H9 (cell line): ENCODE measurements at regions not wholly inside any gene's neighbourhood (a gene's known extent, or its start where the extent isn't known, plus 50 kb on each side); places are given as distances from the start of the nearest gene placed in this dataset.
A peak's percentile ranks its signal among the peaks of the same experiment; 100 is the strongest.
"Not testable (repeated sequence)": the region's sequence is repeated elsewhere in the genome, so short reads cannot be mapped to it uniquely, and the experiment has no call there.

Experiments
- DNase-seq: peaks from one replicate; pipeline ENCODE4 v3.0.0-alpha.2; 2017
- H2AFZ ChIP-seq: one replicate; pipeline ENCODE4 v1.6.1; 2013; ENCODE audit warnings: mild to moderate bottlenecking, low read length, control low read depth, moderate library complexity
- H2AK5ac ChIP-seq: 2 replicates; pipeline ENCODE4 v1.6.1; 2013; ENCODE audit warnings: low read length, control low read depth, mixed read lengths; ENCODE audit not compliant: insufficient read length
- H2BK120ac ChIP-seq: one replicate; pipeline ENCODE4 v1.6.1; 2013; ENCODE audit warnings: low read depth, mild to moderate bottlenecking, low read length, control low read depth, inconsistent platforms; ENCODE audit not compliant: poor library complexity, severe bottlenecking
- H2BK12ac ChIP-seq: 2 replicates; pipeline ENCODE4 v1.6.1; 2013; ENCODE audit warnings: low read length, control low read depth, mixed read lengths, low read depth; ENCODE audit not compliant: insufficient read length
- H2BK15ac ChIP-seq: 2 replicates; pipeline ENCODE4 v1.6.1; 2013; ENCODE audit warnings: low read depth, low read length, control low read depth
- H2BK20ac ChIP-seq: one replicate; pipeline ENCODE4 v1.6.1; 2013; ENCODE audit warnings: low read depth, mild to moderate bottlenecking, low read length, control low read depth, inconsistent platforms; ENCODE audit not compliant: poor library complexity, severe bottlenecking
- H2BK5ac ChIP-seq: 2 replicates; pipeline ENCODE4 v1.6.1; 2013; ENCODE audit warnings: low read length, control low read depth, mixed read lengths; ENCODE audit not compliant: insufficient read length
- H3K14ac ChIP-seq: 2 replicates; pipeline ENCODE4 v1.6.1; 2013; ENCODE audit warnings: low read length, control low read depth; ENCODE audit not compliant: insufficient read depth
- H3K18ac ChIP-seq: 2 replicates; pipeline ENCODE4 v1.6.1; 2013; ENCODE audit warnings: low read depth, mild to moderate bottlenecking, mixed read lengths, low read length, control low read depth; ENCODE audit not compliant: insufficient read length
- H3K23ac ChIP-seq: 2 replicates; pipeline ENCODE4 v1.6.1; 2013; ENCODE audit warnings: low read length, control low read depth, mixed read lengths, low read depth; ENCODE audit not compliant: insufficient read length
- H3K23me2 ChIP-seq: 2 replicates; pipeline ENCODE4 v1.6.1; 2013; ENCODE audit warnings: low read depth, mild to moderate bottlenecking, mixed read lengths, low read length, control low read depth; ENCODE audit not compliant: insufficient read length, poor library complexity, severe bottlenecking
- H3K27ac ChIP-seq: 2 replicates; pipeline ENCODE4 v1.5.1; 2013; ENCODE audit warnings: low read length, control low read depth, mixed read lengths, low read depth; ENCODE audit not compliant: insufficient read length
- H3K27me3 ChIP-seq: 2 replicates; pipeline ENCODE4 v1.6.1; 2013; ENCODE audit warnings: low read length, control low read depth, inconsistent platforms; ENCODE audit not compliant: insufficient read depth
- H3K4ac ChIP-seq: 2 replicates; pipeline ENCODE4 v1.6.1; 2013; ENCODE audit warnings: low read depth, mild to moderate bottlenecking, control low read depth, inconsistent platforms, low read length, moderate library complexity
- H3K4me1 ChIP-seq: 2 replicates; pipeline ENCODE4 v1.6.1; 2013; ENCODE audit warnings: low read length, control low read depth, inconsistent platforms; ENCODE audit not compliant: insufficient read depth
- H3K4me2 ChIP-seq: 2 replicates; pipeline ENCODE4 v1.6.1; 2013; ENCODE audit warnings: low read length, control low read depth, mixed read lengths; ENCODE audit not compliant: insufficient read length, insufficient read depth
- H3K56ac ChIP-seq: 2 replicates; pipeline ENCODE4 v1.6.1; 2013; ENCODE audit warnings: low read depth, mild to moderate bottlenecking, mixed read lengths, low read length, control low read depth; ENCODE audit not compliant: insufficient read length
- H3K79me1 ChIP-seq: 2 replicates; pipeline ENCODE4 v1.6.1; 2013; ENCODE audit warnings: low read depth, mild to moderate bottlenecking, moderate library complexity, low read length, control low read depth, inconsistent platforms; ENCODE audit not compliant: insufficient read depth, poor library complexity, severe bottlenecking
- H3K79me2 ChIP-seq: 2 replicates; pipeline ENCODE4 v1.6.1; 2013; ENCODE audit warnings: low read length, control low read depth, inconsistent platforms; ENCODE audit not compliant: insufficient read depth
- H3K9ac ChIP-seq: 2 replicates; pipeline ENCODE4 v1.6.1; 2013; ENCODE audit warnings: low read length, control low read depth, mixed read lengths; ENCODE audit not compliant: insufficient read length; ENCODE audit errors: extremely low read depth
- H3K9me3 ChIP-seq: one replicate; pipeline ENCODE4 v1.6.1; 2013; ENCODE audit warnings: low read depth, low read length, inconsistent platforms; ENCODE audit not compliant: control insufficient read depth
- H3T11ph ChIP-seq: one replicate; pipeline ENCODE4 v1.6.1; 2013; ENCODE audit warnings: mild to moderate bottlenecking, low read length, control low read depth, inconsistent platforms
- H4K20me1 ChIP-seq: one replicate; pipeline ENCODE4 v1.6.1; 2013; ENCODE audit not compliant: control insufficient read depth, insufficient read length, insufficient read depth
- H4K5ac ChIP-seq: 2 replicates; pipeline ENCODE4 v1.6.1; 2013; ENCODE audit warnings: low read depth, mild to moderate bottlenecking, mixed read lengths, low read length, control low read depth; ENCODE audit not compliant: insufficient read length
- H4K8ac ChIP-seq: replicated peaks from 2 replicates; pipeline ENCODE4 v1.6.1; 2013; ENCODE audit warnings: low read length, control low read depth, mixed read lengths, low read depth; ENCODE audit not compliant: insufficient read length
- H4K91ac ChIP-seq: 2 replicates; pipeline ENCODE4 v1.6.1; 2013; ENCODE audit warnings: low read depth, mild to moderate bottlenecking, moderate library complexity, mixed read lengths, low read length, control low read depth; ENCODE audit not compliant: insufficient read length
- H3K27ac Mint-ChIP-seq, 3 experiments: 2 replicates in 2 of 3; 3 replicates in 1 of 3; pipeline ENCODE4 v1.8.0; 2020 to 2021; ENCODE audit warnings: mixed read lengths in 3 of 3, mild to moderate bottlenecking in 1 of 3, moderate library complexity in 1 of 3
- H3K27me3 Mint-ChIP-seq: 2 replicates; pipeline ENCODE4 v1.8.0; 2021; ENCODE audit warnings: low read depth, mild to moderate bottlenecking, moderate library complexity, mixed read lengths
- H3K36me3 Mint-ChIP-seq, 3 experiments: 2 replicates in 2 of 3; 3 replicates in 1 of 3; pipeline ENCODE4 v1.8.0; 2020 to 2021; ENCODE audit warnings: low read depth in 3 of 3, mixed read lengths in 3 of 3; ENCODE audit not compliant: insufficient read depth in 1 of 3
- H3K4me1 Mint-ChIP-seq, 2 experiments: 2 replicates each; pipeline ENCODE4 v1.8.0; 2020; ENCODE audit warnings: mixed read lengths in 2 of 2
- H3K4me3 Mint-ChIP-seq, 2 experiments: 2 replicates in 1 of 2; 3 replicates in 1 of 2; pipeline ENCODE4 v1.8.0; 2020 to 2021; ENCODE audit warnings: mild to moderate bottlenecking in 2 of 2, mixed read lengths in 2 of 2, moderate library complexity in 1 of 2
- H3K9me3 Mint-ChIP-seq, 2 experiments: 2 replicates in 1 of 2; 3 replicates in 1 of 2; pipeline ENCODE4 v1.8.0; 2020; ENCODE audit warnings: mild to moderate bottlenecking in 2 of 2, mixed read lengths in 2 of 2, moderate library complexity in 1 of 2
- WGBS: extraction: QIAGEN DNeasy Blood & Tissue Kit; methylation state at CpG from one replicate; pipeline ENCODE4 v1.1.7; 2013; ENCODE audit warnings: missing lambda C conversion rate, low lambda C conversion rate, mixed read lengths; ENCODE audit not compliant: insufficient read length; ENCODE audit errors: extremely low coverage; 5-methylcytosine and 5-hydroxymethylcytosine counted together

GRCh38 chr16:29334776-29335548, 71.5 kb downstream of the NPIPB11 start:
- not testable (repeated sequence) for H2BK20ac ChIP-seq, H3K4me2 ChIP-seq, H3K27ac ChIP-seq, H3K9ac ChIP-seq, H3K79me1 ChIP-seq, H3K4me3 Mint-ChIP-seq, H3K18ac ChIP-seq, H2AFZ ChIP-seq, H3K4me1 ChIP-seq, H3K36me3 Mint-ChIP-seq, H4K91ac ChIP-seq, H3K4ac ChIP-seq, H2AK5ac ChIP-seq, H2BK12ac ChIP-seq, H3K79me2 ChIP-seq, H3K14ac ChIP-seq, H3K27me3 ChIP-seq, H3K4me1 Mint-ChIP-seq, H3K9me3 ChIP-seq, H3K56ac ChIP-seq, DNase-seq, H2BK15ac ChIP-seq, H2BK5ac ChIP-seq, H2BK120ac ChIP-seq, H3K23ac ChIP-seq, H4K20me1 ChIP-seq, H3K27ac Mint-ChIP-seq, H3T11ph ChIP-seq, H3K9me3 Mint-ChIP-seq, H4K5ac ChIP-seq, H3K27me3 Mint-ChIP-seq, H4K8ac ChIP-seq, H3K23me2 ChIP-seq
- WGBS: no CpG with 5 or more reads among the region's 17 CpGs

- H3K79me1 ChIP-seq, H3K4ac ChIP-seq, H3K18ac ChIP-seq, H3K23ac ChIP-seq, H3K4me1 Mint-ChIP-seq, H3T11ph ChIP-seq, H3K14ac ChIP-seq, H4K5ac ChIP-seq, H3K27me3 Mint-ChIP-seq, H3K4me1 ChIP-seq, H3K27ac ChIP-seq, H3K56ac ChIP-seq, H2BK5ac ChIP-seq, H2AFZ ChIP-seq, H3K9me3 Mint-ChIP-seq, H3K9me3 ChIP-seq, H3K9ac ChIP-seq, H2AK5ac ChIP-seq, H3K36me3 Mint-ChIP-seq, H4K8ac ChIP-seq, H3K4me2 ChIP-seq, DNase-seq, H3K23me2 ChIP-seq, H3K79me2 ChIP-seq, H3K27me3 ChIP-seq, H2BK20ac ChIP-seq, H4K91ac ChIP-seq, H4K20me1 ChIP-seq, H2BK12ac ChIP-seq, H3K4me3 Mint-ChIP-seq, H2BK15ac ChIP-seq, H2BK120ac ChIP-seq: not testable (repeated sequence)
- WGBS: no CpG with 5 or more reads among the region's 20 CpGs
- H3K27ac Mint-ChIP-seq: peak overlapping the region in 1 of 3 experiments; percentile 33; a peak in 1 of 7 replicates
These were observed 72.9 kb downstream of the NPIPB11 start for GRCh38 chr16:29333492-29334097.
